GM21619 (cell line): ENCODE measurements at regions not wholly inside any gene's neighbourhood (a gene's known extent, or its start where the extent isn't known, plus 50 kb on each side); places are given as distances from the start of the nearest gene placed in this dataset.

Source experiments
- ATAC-seq: cut with Tn5 transposase; IDR thresholded peaks from one replicate; pipeline ENCODE4 v1.9.1; 2021; ENCODE audit not compliant: unreplicated experiment

GRCh38 chr3:107428051-107428858, 51.0 kb downstream of the CCDC54 start:
- ATAC-seq = no peak

- peak; percentile 50 for ATAC-seq
Measured at GRCh38 chr3:107429320-107430181, 52.3 kb downstream of the CCDC54 start.

DNA sequence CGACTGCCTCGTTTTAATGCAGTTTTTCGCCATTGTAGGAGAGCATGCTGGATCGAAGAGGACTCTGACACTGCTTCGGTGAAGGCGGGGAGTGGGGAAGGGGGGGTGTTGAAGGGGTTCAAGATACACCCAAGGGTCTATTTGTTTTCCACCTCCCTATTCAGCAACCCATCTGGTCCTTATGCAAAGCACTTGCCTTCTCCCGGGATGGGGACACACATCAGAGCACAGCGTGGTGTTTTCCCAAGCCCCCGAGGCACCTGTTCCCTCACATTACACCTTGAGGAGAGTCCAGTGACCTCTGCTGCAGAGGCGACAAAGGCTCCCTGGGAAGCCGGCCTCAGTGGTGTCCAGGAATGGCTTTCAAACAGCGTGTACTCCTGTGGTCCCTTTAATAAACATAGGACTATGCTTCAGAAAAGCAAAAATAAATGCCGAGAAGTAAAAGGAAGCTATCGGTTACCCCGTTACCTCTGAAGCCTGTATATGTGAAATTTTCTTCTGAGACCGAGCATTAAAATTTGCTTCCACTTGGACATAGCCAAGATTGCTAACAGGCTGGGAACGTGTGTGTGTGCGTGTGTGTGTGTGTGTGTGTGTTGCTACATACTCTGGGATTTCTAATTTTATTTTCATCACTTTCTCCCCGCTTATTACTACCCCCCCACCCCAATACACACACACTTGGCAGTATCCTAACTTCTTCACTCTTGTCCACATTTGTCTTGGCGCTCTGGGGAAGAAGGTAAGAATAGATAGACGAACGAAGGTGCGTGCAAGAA, 53.2 kb downstream of the CCDC54 start:
- no peak for ATAC-seq

GRCh38 chr3:107430996-107431245, 53.7 kb downstream of the CCDC54 start:
- ATAC-seq = peak; percentile 25

DNA sequence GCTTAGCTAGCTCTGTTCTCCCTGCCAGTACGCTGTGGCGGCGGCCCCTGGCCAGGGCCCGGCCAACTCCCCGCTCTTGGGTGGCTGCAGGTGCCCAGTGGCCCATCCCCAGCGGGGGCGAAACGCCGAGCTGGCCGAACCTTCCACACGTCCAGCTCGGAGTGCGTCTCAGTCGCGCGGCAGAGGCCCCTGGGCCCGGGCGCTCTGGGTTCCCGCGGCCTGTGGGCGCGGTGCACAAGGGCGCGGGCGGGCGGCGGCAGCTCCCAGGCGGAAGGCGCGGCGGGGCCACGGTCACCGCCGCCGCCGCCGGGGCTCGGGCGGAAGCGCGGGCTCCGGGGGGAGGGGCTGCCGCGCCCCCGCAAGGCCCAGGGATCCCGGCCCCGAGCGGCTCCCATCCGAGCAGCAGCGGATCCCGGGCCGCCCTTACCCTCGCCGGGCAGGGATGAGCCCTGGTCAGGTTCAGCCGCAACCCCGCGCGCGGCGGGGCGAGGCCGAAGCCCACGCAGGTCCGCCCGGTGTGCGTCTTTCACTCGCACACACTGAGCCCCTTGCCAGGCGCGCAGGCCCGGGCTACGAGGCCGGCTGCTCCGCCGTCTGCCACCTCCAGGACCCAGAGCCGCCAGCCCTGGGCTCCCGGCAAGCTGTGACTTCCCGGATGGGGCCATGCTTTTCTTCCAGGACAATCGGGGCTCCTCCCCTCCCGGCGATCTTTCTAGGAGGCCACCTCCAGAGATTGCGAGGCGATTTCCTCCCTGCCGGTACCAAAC, 54.2 kb downstream of the CCDC54 start:
- peak; percentile 67 for ATAC-seq

DNA sequence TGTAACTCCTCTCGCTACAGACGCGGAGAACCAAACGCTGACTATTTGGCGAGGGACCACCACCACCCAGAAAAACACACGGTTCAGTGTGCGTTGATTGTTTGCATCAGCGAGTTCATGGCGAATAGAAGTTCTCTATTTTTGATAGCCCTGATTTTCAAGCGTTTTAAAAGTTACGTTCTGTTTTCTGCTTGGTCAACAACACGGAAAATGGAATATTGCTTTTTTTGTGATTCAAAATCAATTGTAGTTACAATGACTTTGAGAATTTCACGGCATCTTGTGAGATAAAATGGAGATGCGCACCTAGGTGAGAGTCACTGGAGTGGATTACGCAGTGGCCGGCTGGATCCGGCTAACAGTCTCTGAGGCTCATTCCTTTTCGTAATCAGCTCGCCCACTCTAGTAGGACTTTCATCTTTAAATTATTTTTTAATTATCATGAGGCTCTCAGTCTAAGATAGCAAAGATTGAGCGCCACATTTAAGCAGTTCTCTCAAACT, 54.8 kb downstream of the CCDC54 start:
- no peak for ATAC-seq

- no peak for ATAC-seq
Measured at GRCh38 chr3:107432646-107433045, 55.4 kb downstream of the CCDC54 start.

DNA sequence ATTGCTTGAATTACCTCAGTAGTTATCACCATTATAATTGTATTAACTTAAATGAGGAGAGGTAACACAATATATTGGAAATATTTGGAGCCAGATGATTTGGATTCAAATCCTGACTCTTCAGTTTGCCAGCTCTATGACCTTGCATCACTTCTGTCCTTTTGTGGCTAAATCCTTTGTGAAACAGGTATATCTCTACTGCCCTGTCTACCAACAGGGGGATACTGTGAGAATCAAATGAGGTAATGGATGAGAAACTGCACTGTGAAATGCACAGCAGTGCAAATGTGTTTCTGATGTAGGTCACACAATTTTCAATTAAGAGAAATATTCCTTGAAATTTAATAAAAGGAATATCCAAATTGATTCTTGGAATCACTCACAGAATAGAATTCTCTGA, 58.8 kb downstream of the CCDC54 start:
- no peak for ATAC-seq

DNA sequence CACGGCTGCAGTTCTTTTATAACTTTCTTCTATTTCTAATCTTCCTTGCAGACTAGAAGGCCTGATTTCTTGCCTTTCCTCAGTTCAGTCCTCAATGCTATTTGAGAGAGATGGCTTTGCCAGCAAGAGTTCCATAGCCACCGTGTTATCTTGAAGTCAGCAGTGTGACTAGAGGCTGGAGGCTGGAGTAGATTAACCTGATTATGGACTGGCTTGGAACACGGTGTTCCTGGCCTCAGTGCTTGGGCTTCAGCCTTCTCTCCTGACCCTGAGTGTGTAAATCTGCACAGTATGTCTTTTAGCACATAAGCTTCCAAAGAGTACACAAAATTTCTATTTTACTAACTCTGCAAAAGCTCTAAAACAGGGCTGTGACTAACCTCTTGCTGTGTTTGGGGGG, 61.4 kb downstream of the CCDC54 start:
- ATAC-seq = no peak

- ATAC-seq = no peak
Measured at GRCh38 chr3:107441617-107442016, 64.4 kb downstream of the CCDC54 start.

GRCh38 chr3:107443461-107443860, 66.2 kb downstream of the CCDC54 start:
- ATAC-seq = no peak

DNA sequence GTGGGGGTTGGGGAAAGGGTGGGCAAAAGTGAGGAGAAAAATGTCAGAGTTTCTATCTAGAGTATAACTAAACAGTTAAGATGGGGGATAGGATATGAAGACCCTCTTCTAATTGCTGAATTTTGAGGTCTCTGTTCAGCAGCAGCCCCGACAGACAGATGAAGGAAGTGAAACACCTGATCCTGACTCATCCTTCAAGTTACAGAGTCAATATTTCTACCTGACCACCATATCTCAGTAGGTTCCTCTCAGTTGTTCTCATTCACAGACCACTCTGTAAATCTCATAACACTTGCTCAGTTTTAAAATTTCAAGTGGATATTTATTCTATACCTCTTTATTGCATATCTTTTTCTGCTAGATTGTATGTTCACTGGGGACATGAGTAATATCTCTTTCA, 69.5 kb downstream of the CCDC54 start:
- ATAC-seq = peak; percentile 74

DNA sequence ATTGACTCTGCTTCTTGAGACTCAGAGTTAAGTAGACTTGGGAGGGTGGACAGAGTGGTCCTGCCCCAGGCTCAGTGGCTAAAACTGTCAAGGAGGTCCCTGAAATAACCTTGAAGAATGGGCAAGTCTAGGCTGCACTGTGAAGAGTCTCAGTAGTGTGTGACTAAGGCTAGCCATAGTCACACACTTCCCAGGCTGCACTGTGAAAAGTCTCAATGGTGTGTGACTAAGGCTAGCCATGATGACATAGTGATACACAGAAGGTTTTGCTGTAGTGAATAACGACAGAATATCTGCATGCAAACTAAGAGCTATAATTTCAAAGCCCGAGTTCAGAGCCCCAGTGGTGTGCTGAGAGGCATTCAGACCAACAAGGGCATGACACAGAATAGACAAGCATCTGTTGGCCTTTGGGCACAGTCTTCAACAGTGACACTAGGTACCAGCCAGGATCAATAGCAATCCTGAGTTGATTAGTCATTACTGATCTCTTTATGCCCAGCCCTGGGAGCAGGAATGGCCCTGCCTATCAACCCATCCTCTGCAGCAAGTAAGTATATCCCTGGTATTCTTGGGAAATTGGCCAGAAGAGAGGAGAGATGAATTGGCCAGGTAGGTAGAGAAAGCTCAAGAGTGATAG, 72.4 kb upstream of the BBX start:
- no peak for ATAC-seq

GRCh38 chr3:107452436-107452835, 70.3 kb upstream of the BBX start:
- no peak for ATAC-seq

- no peak for ATAC-seq
Measured at GRCh38 chr3:107453504-107453903, 69.3 kb upstream of the BBX start.

GRCh38 chr3:107455621-107456020, 67.1 kb upstream of the BBX start:
- ATAC-seq = no peak

DNA sequence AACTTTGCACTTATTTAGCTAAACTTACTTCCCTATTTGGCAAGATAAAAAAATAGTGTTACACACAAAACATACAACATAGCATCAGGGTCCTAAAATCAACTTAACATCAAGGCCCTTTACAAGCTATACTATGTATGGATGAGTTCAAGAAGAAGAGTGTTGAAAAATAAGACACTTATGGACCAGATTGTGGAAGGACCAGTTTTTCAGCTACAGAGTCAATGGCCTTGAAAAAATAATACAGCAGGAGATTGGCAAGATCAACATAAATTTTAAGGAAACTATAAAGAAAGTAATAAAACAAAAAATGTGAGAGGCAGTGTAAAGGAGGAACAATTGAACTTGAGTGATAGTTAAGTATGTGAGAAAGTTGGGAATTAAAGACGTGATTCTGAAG, 66.3 kb upstream of the BBX start:
- no peak for ATAC-seq

GRCh38 chr3:107458871-107459270, 63.9 kb upstream of the BBX start:
- ATAC-seq = no peak

GRCh38 chr3:107461721-107462120, 61.0 kb upstream of the BBX start:
- ATAC-seq = no peak

DNA sequence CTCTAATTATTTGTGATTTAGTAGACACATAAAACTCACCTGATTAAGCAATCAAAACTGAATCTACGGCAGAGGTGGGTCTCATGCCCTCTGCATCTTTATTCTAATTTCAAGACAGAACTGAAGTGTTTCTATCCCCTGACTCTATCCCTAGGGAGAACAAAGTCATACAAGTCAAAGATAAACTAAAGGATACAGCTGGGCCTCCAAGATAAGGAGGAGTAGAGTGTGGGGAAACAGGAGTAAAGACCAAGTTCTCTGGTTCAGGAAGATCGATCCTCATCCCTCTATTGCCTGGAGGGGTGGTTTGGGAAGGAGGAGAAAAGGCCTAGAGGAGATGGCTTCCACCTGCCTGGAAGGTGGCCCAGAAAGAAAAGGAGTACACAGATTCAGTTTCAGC, 58.7 kb upstream of the BBX start:
- no peak for ATAC-seq
